GM10266 (cell line): ENCODE measurements at regions not wholly inside any gene's neighbourhood (a gene's known extent, or its start where the extent isn't known, plus 50 kb on each side); places are given as distances from the start of the nearest gene placed in this dataset.

Experiments used
- DNase-seq: peaks from one replicate; pipeline ENCODE4 v3.0.0; 2012; ENCODE audit errors: extremely low spot score
- CTCF ChIP-seq: IDR thresholded peaks from 2 replicates; pipeline ENCODE4 v1.5.1; 2012; ENCODE audit warnings: mild to moderate bottlenecking, low read depth; ENCODE audit not compliant: control insufficient read depth, insufficient read depth; ENCODE audit errors: missing control alignments

- no peak for TF ChIP-seq CTCF
- DNase-seq, result no peak
Observed at GRCh38 chr20:22403022-22403631, 181.2 kb downstream of the FOXA2 start.

GRCh38 chr20:22402550-22402949, 181.8 kb downstream of the FOXA2 start:
- no peak for DNase-seq
- TF ChIP-seq CTCF, result no peak

GRCh38 chr20:22400440-22400839, 183.9 kb downstream of the FOXA2 start:
- no peak for TF ChIP-seq CTCF
- DNase-seq, result no peak

GRCh38 chr20:22394583-22394982, 189.8 kb downstream of the FOXA2 start:
- DNase-seq, result no peak
- no peak for TF ChIP-seq CTCF

GRCh38 chr20:22390543-22390903, 193.8 kb downstream of the FOXA2 start:
- TF ChIP-seq CTCF, result no peak
- no peak for DNase-seq

GRCh38 chr20:22389836-22390542, 194.4 kb downstream of the FOXA2 start:
- no peak for TF ChIP-seq CTCF
- DNase-seq, result no peak

GRCh38 chr20:22387452-22387851, 196.9 kb downstream of the FOXA2 start:
- TF ChIP-seq CTCF, result no peak
- no peak for DNase-seq
